NCI-H82 (cell line): ENCODE measurements at regions not wholly inside any gene's neighbourhood (a gene's known extent, or its start where the extent isn't known, plus 50 kb on each side); places are given as distances from the start of the nearest gene placed in this dataset.
"Not testable (repeated sequence)": the region's sequence is repeated elsewhere in the genome, so short reads cannot be mapped to it uniquely, and the experiment has no call there.

Experiments used
- DNase-seq: peaks from one replicate; lab custom pipeline; 2025; lab: John Stamatoyannopoulos, UW

DNA sequence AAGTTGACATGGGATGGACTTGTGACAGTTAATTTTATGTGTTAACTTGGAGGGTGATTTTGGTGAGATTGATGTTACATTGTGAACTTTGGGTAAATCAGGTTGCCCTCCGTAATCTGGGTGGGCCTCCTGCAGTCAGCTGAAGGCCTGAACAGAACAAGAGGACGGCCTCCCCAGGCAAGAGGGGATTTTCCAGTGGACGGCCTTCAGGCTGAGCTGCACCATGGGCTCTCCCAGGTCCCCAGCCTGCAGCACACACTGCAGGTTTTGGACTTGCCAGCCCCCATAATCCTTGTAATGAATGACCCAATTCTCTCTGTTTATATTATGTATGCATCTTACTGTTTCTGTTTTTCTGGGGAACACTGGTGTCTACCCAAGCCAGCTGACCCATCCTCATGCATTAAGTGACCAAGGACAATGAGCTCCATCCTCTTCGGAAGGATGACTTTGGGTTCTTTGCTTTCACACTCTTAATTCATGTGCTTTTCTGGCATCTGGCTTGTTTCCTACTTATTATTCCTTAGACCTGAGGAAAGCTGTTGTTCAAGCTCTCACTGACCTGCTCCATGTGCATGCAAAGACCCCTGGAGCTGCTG lies 64.2 kb downstream of the DACT2 start:
- DNase-seq, result no peak

DNA sequence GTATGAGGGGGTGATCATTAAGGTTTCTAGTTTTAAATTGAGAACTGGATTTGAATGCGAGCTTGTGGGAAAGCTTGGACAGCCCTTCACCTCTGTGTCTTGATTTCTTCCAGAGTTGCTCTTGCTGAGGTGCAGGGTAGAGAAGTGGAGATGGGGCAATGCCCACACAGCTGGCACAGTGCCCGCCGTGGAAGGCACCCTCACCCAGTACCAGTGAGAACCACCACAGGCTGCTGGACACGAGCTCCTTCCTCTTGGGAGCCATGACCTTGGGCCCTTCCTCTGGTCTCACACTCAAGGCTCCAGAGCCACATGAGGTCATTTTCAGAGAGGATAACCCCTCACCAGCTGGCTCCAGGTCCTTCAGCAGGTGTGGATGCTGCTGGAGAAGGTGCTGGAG lies 67.3 kb downstream of the DACT2 start:
- DNase-seq, result no peak

DNA sequence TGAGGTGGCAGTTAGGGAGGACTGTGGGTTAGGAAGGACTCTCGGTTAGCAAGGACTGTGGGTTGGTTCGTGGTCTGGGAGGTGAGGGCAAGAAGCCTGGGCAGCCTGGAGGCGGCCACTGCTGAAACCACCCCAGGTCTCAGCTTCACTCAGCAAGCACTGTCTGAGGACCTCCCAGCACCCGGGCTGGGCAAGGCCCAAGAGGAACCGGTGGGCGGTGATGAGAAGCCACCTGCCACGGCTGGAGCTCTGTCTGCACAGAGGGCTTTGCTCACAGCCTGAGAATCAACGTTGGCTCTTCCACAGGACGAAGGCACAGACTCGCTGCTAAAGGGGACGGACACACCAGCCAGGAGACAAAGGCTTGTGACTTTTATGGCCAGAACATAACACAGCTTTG lies 69.3 kb downstream of the DACT2 start:
- no peak for DNase-seq

DNA sequence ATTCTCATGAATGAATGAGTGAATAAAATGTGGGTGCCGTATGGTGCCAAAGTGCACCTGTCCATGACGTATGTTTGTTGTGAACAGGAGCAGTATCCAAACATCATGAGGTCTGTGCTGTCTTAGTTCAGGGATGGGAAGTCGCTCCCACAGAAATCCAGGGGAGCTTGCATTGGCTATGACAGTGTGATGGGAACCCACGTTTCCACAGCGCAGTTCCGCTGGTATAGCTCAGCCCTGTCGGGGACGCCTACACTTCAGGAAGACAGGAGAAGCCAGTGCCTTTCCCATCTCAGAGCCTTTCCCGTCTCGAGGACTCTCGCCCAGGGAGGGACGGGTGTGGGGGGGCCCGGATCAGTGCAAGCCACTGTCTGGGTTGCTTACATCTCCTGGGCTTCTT lies 69.8 kb downstream of the DACT2 start:
- DNase-seq, result no peak

DNA sequence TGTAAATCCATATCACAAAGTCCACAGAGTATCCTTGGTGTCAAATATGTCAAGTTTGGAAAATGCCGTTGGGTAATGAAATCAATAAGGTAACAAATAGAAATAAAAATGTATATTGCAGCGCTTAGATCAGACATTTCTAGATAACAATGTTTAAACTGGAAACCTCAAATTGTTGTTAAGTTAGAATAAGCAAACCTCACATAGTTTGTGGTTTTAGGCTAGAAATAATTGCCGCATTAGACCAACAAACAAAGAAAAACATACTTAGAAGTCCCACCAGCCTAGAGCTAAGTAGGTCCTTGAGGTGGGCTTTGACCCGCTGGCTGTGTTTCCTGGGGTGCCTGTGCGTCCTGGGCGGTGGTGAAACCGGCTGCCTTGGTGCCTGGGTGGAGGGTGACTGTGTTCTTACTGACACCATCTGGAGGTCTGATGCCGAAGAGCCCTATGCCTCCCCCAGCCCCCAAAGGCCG lies 71.4 kb downstream of the DACT2 start:
- no peak for DNase-seq

DNA sequence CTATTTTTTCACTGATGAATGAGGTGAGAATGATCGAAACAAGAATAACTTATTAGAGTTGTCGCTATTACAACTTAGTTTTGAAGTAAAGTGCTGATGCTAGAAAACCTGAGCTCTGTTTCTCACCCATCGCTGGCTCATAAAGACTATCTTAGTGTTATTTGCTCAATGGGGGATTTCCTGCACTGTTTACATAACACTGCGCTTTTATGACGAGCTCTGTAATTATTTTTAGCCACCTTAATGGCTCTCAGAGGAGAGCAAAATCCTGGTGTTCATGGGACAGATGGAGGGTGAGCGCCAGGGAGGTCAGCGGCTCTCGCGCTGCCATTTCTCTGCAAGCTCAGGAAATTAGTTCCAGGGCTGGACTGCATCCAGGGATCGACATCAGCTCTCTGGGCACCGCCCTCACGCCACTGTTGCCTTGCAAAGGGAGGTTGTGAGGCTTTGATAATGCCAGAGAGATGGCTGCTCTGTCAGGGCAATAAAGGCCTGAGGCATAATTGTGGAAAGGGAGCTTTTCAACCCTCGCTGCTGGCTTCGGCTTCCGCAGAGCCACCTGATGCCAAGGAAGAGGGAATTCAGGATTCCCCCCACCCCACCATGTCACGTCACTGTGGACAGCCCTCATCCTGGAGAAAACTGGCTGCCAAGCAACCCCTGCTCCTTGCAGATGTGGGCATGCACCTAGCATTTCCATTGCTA lies 72.0 kb downstream of the DACT2 start:
- no peak for DNase-seq

DNA sequence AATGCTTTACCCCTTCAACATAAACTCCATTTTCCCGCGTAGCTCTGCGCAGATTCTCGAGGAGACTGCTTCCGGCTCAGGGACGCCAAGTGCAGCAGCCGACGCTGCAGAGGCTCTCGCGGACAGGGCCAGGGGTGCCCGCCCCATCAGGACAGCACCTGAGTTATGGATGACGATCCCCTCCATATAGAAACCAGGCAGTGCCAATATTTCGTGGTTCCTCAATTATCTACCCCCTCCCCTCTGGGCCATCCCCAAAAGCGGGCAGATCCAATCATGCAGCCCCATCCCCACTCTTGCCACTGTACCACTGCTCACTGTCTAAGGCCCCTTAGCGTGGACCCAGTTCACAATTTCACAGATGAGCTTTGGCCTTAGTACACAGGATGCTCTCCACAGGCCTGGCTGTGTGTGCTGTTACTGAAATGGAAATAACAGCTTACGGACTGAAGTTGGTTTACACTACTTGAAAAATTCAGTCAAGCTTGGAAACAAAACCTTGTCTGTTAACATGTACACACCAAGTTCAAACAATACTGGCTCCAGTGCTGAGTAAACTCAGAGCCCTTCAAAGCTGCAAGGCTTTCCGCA lies 74.5 kb downstream of the DACT2 start:
- DNase-seq, result no peak

DNA sequence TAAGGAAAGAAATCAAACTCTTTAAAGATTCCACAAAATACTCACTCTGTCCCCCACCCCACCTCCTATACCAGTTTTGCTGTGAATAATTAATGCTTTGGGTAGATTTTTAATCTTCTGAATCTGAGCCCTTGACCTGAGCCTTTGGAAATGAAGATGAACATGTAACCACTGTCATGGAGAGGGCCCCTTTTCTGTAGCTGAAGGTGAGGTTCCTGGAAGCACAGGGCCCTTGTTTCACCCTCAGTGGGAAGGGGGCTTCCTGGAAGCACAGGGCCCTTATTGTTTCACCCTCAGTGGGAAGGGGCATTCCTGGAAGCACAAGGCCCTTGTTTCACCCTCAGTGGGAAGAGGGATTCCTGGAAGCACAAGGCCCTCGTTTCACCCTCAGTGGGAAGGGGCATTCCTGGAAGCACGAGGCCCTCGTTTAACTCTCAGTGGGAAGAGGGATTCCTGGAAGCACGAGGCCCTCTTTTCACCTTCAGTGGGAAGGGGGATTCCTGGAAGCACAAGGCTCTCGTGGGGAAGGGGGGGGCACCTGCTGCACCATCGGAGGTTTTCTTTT lies 75.7 kb downstream of the DACT2 start:
- no peak for DNase-seq

DNA sequence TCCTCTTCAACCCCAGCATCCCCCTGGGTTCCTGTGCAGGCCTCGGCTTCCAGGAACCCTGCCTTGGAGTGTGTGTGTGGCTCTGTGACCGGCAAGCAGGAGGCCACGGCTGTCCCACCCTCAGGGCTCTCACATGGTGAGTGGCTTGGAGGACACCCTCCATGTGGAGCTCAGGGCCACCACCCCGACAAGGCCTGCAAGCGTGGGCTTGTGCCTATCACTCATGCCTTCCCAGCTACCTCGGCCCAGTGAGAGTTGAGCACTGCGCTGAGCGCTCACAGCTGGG lies 76.7 kb downstream of the DACT2 start:
- DNase-seq, result no peak

DNA sequence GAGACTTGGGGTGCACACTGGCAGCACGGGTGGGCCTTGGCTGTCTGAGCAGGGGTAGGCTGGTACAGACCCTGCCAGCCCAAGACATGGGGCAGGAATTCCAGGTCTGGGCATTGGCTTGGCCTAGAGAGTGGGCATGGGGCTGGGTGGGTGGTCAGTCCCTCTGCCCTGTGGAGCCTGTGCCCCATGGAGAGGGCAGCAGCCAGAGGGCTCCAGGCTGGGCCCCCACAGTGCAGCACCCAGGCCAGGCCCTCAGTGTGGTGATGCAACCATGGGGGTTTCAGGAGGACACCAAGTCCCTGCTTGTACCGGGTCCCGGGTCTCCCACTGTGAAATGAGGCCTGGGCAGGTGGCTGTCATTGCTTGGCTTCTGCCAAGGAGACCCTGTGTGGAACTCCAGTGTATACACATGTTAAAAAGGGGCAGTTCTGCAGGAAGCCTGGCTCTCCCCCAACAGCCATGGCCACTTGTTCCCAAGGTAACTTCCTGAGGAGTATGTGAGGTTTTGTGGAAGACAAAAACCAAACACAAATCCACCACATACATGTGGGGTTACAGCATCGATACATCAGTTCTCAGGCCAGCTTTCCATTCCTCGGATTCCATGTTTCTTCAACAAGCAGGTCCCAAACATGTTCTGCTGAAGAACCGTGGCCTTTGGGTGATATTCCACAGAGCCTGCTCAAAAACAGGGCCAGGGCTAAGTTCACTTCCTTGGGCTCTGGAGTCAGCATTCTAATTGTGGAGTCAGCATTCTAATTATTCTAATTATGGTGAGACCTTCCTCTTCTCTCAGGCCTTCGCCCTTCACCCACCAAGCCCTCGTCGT lies 77.3 kb downstream of the DACT2 start:
- no peak for DNase-seq

DNA sequence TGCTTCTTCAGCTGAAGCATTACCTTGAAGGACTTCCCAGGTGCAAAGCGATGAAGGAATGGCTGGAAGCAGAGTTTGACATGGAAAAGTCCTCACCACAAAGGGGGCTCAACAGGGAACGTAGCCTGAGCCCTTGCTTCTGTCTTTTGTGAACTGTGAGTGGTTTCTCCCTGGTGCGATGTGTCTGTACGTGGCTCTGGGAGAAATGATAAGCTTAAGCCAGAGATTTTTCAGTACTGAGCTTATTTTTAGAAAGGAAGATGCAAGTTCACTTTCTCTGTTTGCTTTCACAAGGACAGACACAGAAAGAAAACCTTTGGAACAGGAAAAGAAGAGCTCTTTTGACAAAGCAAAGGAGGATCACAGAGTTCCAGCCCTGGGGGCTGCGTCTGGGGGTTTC lies 79.4 kb downstream of the DACT2 start:
- no peak for DNase-seq

DNA sequence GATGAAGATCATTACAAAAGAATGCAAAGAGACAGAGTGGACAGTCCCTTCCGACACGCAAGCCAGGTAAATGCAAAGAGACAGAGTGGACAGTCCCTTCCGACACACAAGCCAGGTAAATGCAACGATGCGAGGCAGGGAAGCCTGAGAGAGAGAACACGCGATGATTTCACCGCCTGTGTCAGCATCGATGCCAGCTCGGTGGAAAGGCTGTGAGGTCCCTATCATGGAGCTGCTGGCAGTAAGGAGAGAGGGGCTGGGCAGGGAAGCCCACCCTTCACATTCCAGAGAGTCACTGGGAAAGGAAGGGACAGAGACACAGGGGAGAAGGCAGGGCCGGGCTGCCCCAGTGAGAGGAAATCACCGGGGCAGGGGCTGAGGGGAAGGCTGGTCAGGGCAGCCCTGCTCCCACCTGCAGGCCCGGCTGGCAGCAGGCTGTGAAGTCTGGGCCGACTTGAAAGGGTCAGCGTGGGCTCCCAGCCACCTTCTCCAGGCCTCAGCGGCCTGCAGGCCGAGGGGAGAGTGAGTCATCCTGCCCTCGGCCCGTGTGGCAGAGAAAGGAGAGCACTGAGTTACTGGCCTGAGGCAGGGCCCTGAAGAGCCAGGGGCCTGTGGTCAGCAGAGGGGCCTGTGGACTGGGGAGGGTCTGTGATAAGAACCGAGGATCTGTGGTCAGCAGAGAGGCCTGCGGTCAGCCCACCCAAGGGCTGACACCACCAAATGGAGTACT lies 80.4 kb downstream of the DACT2 start:
- DNase-seq, result no peak

DNA sequence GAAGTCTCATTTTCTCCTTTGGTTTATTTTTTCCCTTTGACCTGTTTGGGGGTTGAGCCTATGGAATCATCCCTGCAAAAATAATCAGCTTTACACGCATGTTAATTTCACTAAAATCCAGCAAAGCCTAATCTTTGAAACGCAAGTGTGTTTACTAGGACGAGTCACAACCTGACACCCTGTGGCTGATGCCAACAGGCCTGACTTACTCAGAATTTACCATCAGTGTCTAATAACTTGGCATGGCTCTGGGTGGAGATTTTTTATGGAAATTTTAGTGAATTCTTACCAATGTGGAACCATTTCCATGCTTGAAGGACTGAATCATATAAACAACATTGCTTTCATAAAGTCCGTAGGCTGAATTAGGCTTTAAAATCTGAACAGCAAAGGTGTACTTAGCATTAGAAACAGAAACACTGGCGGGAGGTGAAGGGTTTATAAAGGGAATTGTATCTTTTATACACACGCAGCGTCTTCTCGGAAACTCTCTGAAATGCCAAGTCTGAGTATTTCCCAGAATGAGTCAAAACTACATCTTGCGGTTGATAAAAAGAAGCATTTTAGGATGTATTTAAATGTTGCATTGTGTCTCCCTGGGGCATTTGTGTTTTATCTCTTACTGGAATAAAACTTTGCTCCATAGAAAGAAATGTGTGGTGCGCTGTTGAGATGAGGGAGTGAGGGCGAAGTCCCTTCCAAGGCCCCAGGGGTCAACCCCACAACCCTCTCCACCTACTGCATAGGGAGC lies 81.2 kb downstream of the DACT2 start:
- no peak for DNase-seq

DNA sequence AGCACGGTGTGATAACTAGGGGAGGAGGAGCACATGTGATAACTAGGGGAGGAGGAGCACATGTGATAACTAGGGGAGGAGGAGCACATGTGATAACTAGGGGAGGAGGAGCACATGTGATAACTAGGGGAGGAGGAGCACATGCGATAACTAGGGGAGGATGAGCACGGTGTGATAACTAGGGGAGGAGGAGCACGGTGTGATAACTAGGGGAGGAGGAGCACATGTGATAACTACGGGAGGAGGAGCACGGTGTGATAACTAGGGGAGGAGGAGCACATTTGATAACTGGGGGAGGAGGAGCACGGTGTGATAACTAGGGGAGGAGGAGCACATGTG lies 85.7 kb downstream of the DACT2 start:
- DNase-seq, result not testable (repeated sequence)

DNA sequence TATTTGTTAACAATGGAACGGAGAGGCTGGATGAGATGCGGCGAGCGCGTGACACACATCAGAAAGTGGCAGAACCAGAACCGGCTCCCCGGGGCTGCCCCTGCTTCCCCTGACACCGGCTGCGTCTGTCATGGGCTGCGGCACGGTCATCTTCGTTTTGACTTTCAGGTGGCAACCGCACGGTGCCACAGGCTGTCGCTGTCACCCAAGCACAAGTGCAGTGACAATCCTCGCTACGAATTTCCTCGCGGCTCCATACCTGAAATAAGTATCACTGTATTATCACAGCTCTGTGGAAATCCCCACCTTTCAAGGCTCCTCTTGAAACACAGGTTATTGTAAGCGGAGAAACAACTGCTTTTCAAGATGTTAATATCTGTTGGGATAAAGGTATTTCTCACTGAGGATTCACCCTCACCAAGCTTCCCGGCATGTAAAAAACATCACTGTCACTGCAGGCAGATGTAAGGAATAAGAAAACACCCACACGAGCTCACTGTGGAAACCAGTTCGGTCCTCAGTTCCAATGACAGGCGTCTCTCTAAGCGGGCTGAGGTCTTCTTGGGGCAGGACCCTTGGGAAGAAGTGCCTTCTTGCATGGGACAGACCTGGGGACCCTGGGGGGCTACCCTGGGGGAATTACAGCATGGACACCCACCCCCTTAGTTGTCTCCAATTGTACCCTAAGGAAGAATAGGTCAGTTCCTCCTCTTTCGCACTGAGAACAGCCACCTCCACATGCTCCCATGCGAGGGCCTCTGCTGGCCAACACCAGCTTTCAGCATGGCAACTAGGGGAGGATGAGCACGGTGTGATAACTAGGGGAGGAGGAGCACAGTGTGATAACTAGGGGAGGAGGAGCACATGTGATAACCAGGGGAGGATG lies 86.3 kb downstream of the DACT2 start:
- DNase-seq, result no peak

DNA sequence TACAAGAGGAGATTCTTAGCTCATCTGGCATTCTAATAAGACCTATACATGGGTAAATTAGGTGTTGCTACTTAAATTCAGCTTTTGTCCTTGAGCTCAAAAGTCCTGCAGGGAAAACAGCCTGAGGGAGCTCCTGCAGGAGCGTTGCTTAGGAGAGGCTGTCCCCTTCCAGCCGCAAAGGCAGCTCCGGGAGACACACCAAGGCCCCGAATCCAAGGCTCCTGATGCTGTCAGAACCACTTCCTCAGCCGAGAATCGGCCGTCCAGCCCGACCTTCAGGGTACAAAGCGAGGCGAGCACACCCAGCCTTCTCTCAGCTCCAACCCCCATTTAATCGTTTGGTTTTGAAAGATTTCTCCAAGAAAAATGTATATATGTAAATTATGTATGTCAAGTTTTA lies 87.0 kb downstream of the DACT2 start:
- DNase-seq, result no peak

DNA sequence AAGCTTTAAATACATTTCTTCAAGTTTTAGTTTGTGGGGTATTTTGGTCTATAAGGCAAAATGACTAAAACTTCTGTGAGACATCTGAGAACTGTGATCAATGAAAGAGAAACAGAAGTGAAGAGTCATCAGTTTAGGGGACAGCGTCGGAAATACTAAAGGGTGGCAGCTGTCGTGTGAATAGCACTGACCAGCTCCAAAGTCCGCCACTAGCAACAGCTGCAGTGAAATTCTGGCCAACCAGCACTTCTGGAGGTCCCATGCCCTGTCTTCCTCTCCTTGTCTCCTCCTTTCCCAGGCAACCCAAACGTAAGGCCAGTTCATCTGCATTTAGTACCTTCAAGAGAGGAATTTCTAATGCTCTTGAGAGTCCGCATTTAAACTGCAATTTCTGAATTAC lies 87.5 kb downstream of the DACT2 start:
- no peak for DNase-seq

DNA sequence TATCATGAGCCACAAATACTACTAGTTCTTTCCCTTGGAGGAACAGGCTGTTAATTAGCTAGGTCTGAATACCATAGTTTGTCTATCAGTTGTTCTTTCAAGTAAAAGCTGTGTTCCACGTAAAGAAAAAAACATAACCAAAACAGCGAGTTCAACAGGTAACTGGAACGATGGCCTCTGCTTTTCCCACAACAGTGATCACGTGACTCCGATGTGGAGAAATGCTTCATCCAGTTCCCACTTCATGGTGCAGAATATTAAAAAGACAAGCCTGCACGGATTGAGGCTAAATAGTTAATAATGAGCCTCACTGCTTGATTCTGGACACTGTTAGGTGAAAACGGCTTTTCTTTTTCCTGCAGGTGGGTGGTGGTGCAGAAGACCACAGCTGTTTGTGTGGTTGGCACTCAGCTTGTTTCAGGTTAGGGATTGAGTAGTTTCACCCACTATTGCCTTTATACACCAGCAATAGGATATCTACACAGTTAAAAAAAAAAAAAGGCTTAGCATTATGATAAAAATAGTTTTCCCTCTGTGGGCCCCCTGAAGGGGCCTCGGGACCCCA lies 88.1 kb downstream of the DACT2 start:
- DNase-seq, result no peak

DNA sequence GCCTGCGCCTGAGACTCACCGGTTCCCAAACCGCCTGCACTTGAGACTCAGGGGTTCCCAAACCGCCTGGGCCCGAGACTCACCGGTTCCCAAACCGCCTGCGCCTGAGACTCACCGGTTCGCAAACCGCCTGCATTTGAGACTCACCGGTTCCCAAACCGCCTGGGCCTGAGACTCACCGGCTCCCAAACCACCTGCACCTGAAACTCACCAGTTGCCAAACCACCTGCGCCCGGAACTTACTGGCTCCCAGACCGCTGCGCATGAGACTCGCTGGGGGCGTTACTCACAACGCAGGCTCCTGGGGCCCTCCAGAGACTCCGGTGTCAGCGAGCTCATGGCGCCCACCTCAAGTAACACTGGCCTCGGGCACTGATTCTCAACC lies 90.2 kb downstream of the DACT2 start:
- no peak for DNase-seq
